H1 (cell line): ENCODE measurements at regions not wholly inside any gene's neighbourhood (a gene's known extent, or its start where the extent isn't known, plus 50 kb on each side); places are given as distances from the start of the nearest gene placed in this dataset.

Source experiments
- CTBP2 ChIP-seq: IDR thresholded peaks from 2 replicates; pipeline ENCODE4 v1.7.0; 2011; ENCODE audit warnings: borderline replicate concordance, mild to moderate bottlenecking, moderate library complexity, mixed read lengths, low read length; ENCODE audit not compliant: insufficient read depth, insufficient read length
- EP300 ChIP-seq, 2 experiments: IDR thresholded peaks; 1 replicate in 1 of 2; 2 replicates in 1 of 2; pipeline ENCODE4 v1.6.1; 2011 to 2012; ENCODE audit warnings: low read depth in 2 of 2, low read length in 2 of 2, mild to moderate bottlenecking in 2 of 2, borderline replicate concordance in 1 of 2, inconsistent platforms in 1 of 2, moderate library complexity in 1 of 2
- EZH2 ChIP-seq: fragments of 200-600 bp; sonication (generic); IDR thresholded peaks from 2 replicates; pipeline ENCODE4 v1.7.1; 2012; ENCODE audit warnings: low read depth, mild to moderate bottlenecking, moderate library complexity, low read length, inconsistent platforms; ENCODE audit not compliant: severe bottlenecking
- SAP30 ChIP-seq: fragments of 300-600 bp; sonication (generic); IDR thresholded peaks from 2 replicates; pipeline ENCODE4 v1.7.1; 2012; ENCODE audit warnings: low read length, moderate library complexity, mild to moderate bottlenecking, inconsistent platforms; ENCODE audit not compliant: insufficient read depth, insufficient replicate concordance
- SP1 ChIP-seq: IDR thresholded peaks from 2 replicates; pipeline ENCODE4 v1.6.1; 2011; ENCODE audit warnings: low read depth, low read length
- TF ChIP-seq, protein P1 (sequence below), 3 experiments: IDR thresholded peaks; 1 replicate in 2 of 3; 2 replicates in 1 of 3; pipeline versions ENCODE4 v1.5.1 to v1.6.1; 2011; ENCODE audit warnings: low read length in 3 of 3, mild to moderate bottlenecking in 3 of 3, inconsistent platforms in 2 of 3, low read depth in 1 of 3, moderate library complexity in 1 of 3; ENCODE audit not compliant: insufficient read depth in 1 of 3; ENCODE audit errors: control extremely low read depth in 1 of 3

DNA sequence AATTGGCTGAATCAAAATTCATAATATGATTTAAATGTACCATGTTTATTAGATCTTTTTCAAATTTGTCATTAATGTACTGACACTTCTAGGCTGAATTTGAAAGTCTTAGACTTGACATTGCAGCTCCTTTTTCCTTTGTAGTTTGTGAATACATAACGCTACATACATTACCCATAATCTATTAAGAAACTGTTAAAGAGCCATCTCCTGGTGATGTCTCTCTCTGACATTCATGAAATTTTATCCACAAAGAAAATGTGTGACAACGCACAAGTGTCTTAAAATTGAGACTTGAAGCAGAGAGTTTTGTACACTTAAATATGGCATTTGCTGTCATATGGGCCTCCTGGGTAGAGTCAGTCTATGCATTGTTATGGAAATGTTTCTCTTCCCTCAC is 320.2 kb upstream of the ARGLU1 start (continued):
- TF ChIP-seq EP300 (IDR thresholded peaks at IDR 0.05; ENCODE audit: borderline replicate concordance in 1 of 2, low read depth in 2 of 2, low read length in 2 of 2), result no peak
- no peak for TF ChIP-seq CTBP2
- no peak for TF ChIP-seq EZH2
- TF ChIP-seq, protein P1, sequence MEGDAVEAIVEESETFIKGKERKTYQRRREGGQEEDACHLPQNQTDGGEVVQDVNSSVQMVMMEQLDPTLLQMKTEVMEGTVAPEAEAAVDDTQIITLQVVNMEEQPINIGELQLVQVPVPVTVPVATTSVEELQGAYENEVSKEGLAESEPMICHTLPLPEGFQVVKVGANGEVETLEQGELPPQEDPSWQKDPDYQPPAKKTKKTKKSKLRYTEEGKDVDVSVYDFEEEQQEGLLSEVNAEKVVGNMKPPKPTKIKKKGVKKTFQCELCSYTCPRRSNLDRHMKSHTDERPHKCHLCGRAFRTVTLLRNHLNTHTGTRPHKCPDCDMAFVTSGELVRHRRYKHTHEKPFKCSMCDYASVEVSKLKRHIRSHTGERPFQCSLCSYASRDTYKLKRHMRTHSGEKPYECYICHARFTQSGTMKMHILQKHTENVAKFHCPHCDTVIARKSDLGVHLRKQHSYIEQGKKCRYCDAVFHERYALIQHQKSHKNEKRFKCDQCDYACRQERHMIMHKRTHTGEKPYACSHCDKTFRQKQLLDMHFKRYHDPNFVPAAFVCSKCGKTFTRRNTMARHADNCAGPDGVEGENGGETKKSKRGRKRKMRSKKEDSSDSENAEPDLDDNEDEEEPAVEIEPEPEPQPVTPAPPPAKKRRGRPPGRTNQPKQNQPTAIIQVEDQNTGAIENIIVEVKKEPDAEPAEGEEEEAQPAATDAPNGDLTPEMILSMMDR (IDR thresholded peaks at IDR 0.05; ENCODE audit: control extremely low read depth in 1 of 3, insufficient read depth in 1 of 3, low read depth in 1 of 3, low read length in 3 of 3), result no peak
- TF ChIP-seq SP1, result no peak
- no peak for TF ChIP-seq SAP30
